ENCODE measurements at regions not wholly inside any gene's neighbourhood (a gene's known extent, or its start where the extent isn't known, plus 50 kb on each side); places are given as distances from the start of the nearest gene placed in this dataset.

DNA sequence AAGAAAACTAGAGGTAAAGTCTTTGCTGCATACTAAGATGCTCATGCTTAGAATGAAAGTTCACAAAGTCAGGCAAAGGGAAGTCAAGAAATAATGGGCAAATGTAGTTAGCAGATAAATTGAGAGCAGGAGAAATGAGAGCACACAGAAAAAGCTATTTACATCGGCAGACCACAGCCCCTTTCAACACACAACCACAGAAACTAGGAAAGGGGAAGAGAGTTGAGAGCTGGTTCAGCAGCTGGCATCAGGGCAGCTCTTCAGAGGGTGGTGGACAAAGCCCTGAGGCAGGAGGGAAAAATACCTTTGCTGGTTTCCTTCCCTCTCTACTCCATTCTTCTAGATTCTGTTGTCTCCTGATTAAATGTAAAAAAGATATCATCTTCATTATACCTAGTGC lies 95.4 kb upstream of the ANO4 start:
- H3K4me1 ChIP-seq (ENCODE audit: control insufficient read depth in 1 of 2, extremely low read depth in 1 of 2, insufficient read depth in 2 of 2, low read length in 2 of 2) = no peaks in the 10 kb centered on the region
- Mint-ChIP-seq H3K4me3 (no peak overlapping the region), H3K9me3 (no peaks in the 10 kb centered on the region), H3K4me1 (no peaks in the 10 kb centered on the region), H3K27me3 (peaks cover 3 to 13% of the 10 kb centered on the region in 2 donors), H3K36me3 (no peaks in the 10 kb centered on the region), H3K27ac (no peak overlapping the region)
- no peak overlapping the region for H3K4me3 ChIP-seq (ENCODE audit: control insufficient read depth in 1 of 2, extremely low read depth in 1 of 2, low read length in 1 of 2)
- DNase-seq (no peak), ATAC-seq (replicated peaks in 1 of 4) (no peak)
- CTCF ChIA-PET = no interaction called here
- no peaks in the 10 kb centered on the region for H3K36me3 ChIP-seq (ENCODE audit: control insufficient read depth in 2 of 2, extremely low read depth in 1 of 2, insufficient read depth in 1 of 2, low read length in 1 of 2)
- POLR2A ChIA-PET = no interaction called here
- H3K27ac ChIP-seq (ENCODE audit: low read length) = no peak overlapping the region
- H3K27me3 ChIP-seq (replicated peaks in 1 of 2; ENCODE audit: control insufficient read depth in 2 of 2, extremely low read depth in 1 of 2, insufficient read depth in 2 of 2, low read length in 1 of 2) = peaks cover 0 to 3% of the 10 kb centered on the region in 2 experiments
- H3K9me3 ChIP-seq = no peaks in the 10 kb centered on the region
- no CpG with 5 or more reads among the region's 1 CpG for WGBS (ENCODE audit: insufficient coverage)

DNA sequence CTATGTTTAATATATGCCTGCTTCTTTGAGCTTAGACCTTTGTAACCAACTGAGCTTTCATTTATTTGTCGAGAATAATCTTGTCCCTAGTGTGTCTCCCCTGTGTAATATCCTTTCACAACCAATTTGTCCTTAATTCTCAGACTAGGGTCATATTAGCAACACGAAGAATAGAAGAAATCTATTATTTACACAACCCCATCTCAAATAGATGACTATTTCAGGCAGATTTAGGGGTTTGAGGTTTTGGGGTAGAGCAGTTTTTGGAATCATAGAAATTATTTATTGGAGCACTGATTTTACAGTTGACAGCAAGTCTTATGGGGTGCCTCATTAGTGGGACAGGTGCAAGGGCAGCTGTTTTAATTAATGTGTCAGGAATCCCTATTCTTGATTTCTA lies 91.2 kb upstream of the ANO4 start:
- Histone ChIP-seq H3K9me3 (no peaks in the 10 kb centered on the region), H3K27ac (ENCODE audit: low read length) (no peak overlapping the region), H3K36me3 (ENCODE audit: control insufficient read depth in 2 of 2, extremely low read depth in 1 of 2, insufficient read depth in 1 of 2, low read length in 1 of 2) (no peaks in the 10 kb centered on the region), H3K27me3 (replicated peaks in 1 of 2; ENCODE audit: control insufficient read depth in 2 of 2, extremely low read depth in 1 of 2, insufficient read depth in 2 of 2, low read length in 1 of 2) (peaks cover 0 to 3% of the 10 kb centered on the region in 2 experiments), H3K4me1 (ENCODE audit: control insufficient read depth in 1 of 2, extremely low read depth in 1 of 2, insufficient read depth in 2 of 2, low read length in 2 of 2) (no peaks in the 10 kb centered on the region), H3K4me3 (ENCODE audit: control insufficient read depth in 1 of 2, extremely low read depth in 1 of 2, low read length in 1 of 2) (no peak overlapping the region)
- H3K36me3 Mint-ChIP-seq = no peaks in the 10 kb centered on the region
- ATAC-seq (replicated peaks in 1 of 4) (no peak), DNase-seq (no peak)
- H3K27ac Mint-ChIP-seq = no peak overlapping the region
- no CpG with 5 or more reads among the region's 2 CpGs for WGBS (ENCODE audit: insufficient coverage)
- POLR2A ChIA-PET = no interaction called here
- H3K9me3 Mint-ChIP-seq = no peaks in the 10 kb centered on the region
- H3K4me3 Mint-ChIP-seq = no peak overlapping the region
- peaks cover 5% of the 10 kb centered on the region in 2 donors for H3K27me3 Mint-ChIP-seq
- H3K4me1 Mint-ChIP-seq = no peaks in the 10 kb centered on the region
- CTCF ChIA-PET = no interaction called here

- ChIA-PET CTCF (no interaction called here), POLR2A (no interaction called here)
- peaks cover 0 to 3% of the 10 kb centered on the region in 2 experiments for H3K27me3 ChIP-seq (replicated peaks in 1 of 2; ENCODE audit: control insufficient read depth in 2 of 2, extremely low read depth in 1 of 2, insufficient read depth in 2 of 2, low read length in 1 of 2)
- no peaks in the 10 kb centered on the region for H3K9me3 ChIP-seq
- Mint-ChIP-seq H3K27me3 (peaks cover 4 to 5% of the 10 kb centered on the region in 2 donors), H3K27ac (no peak overlapping the region), H3K36me3 (no peaks in the 10 kb centered on the region), H3K4me3 (no peak overlapping the region), H3K9me3 (no peaks in the 10 kb centered on the region), H3K4me1 (no peaks in the 10 kb centered on the region)
- no peaks in the 10 kb centered on the region for H3K36me3 ChIP-seq (ENCODE audit: control insufficient read depth in 2 of 2, extremely low read depth in 1 of 2, insufficient read depth in 1 of 2, low read length in 1 of 2)
- 67% methylated on average over 1 of the region's 2 CpGs for WGBS (ENCODE audit: insufficient coverage)
- H3K27ac ChIP-seq (ENCODE audit: low read length) = no peak overlapping the region
- no peak overlapping the region for H3K4me3 ChIP-seq (ENCODE audit: control insufficient read depth in 1 of 2, extremely low read depth in 1 of 2, low read length in 1 of 2)
- no peak for ATAC-seq (replicated peaks in 1 of 4)
- H3K4me1 ChIP-seq (ENCODE audit: control insufficient read depth in 1 of 2, extremely low read depth in 1 of 2, insufficient read depth in 2 of 2, low read length in 2 of 2) = no peaks in the 10 kb centered on the region
- DNase-seq = no peak
Measured at GRCh38 chr12:100703868-100704267, 90.7 kb upstream of the ANO4 start.

DNA sequence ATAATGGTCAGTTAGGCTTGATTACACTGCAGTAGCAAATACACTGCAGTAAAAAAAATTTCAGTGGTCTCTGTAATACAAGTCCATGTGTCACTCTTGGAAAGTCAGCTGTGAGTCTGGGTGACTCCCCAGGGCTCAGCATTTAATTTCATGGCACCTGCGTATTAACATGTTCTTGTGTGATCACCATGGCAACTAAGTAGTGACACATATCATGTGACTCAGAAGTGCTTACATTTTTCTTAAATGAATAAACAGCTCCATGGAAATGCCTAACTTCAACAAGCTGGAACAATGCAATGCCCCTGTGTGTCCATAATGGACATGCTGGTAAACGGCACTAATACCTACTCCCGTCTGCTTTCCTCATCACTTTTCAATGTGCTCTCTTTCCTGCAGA lies 88.5 kb upstream of the ANO4 start:
- Histone ChIP-seq H3K27me3 (replicated peaks in 1 of 2; ENCODE audit: control insufficient read depth in 2 of 2, extremely low read depth in 1 of 2, insufficient read depth in 2 of 2, low read length in 1 of 2) (peaks cover 0 to 2% of the 10 kb centered on the region in 2 experiments), H3K9me3 (no peaks in the 10 kb centered on the region), H3K36me3 (ENCODE audit: control insufficient read depth in 2 of 2, extremely low read depth in 1 of 2, insufficient read depth in 1 of 2, low read length in 1 of 2) (no peaks in the 10 kb centered on the region), H3K4me3 (ENCODE audit: control insufficient read depth in 1 of 2, extremely low read depth in 1 of 2, low read length in 1 of 2) (no peak overlapping the region), H3K4me1 (ENCODE audit: control insufficient read depth in 1 of 2, extremely low read depth in 1 of 2, insufficient read depth in 2 of 2, low read length in 2 of 2) (no peaks in the 10 kb centered on the region), H3K27ac (ENCODE audit: low read length) (no peak overlapping the region)
- H3K27ac Mint-ChIP-seq = no peak overlapping the region
- no peak for ATAC-seq (replicated peaks in 1 of 4)
- ChIA-PET POLR2A (no interaction called here), CTCF (no interaction called here)
- H3K4me1 Mint-ChIP-seq = no peaks in the 10 kb centered on the region
- no peak for DNase-seq
- 63% methylated on average over 2 of the region's 3 CpGs for WGBS (ENCODE audit: insufficient coverage)
- H3K36me3 Mint-ChIP-seq = no peaks in the 10 kb centered on the region
- H3K4me3 Mint-ChIP-seq = no peak overlapping the region
- peaks cover 0 to 3% (median 0%) of the 10 kb centered on the region in 3 donors for H3K9me3 Mint-ChIP-seq
- peaks cover 4 to 8% of the 10 kb centered on the region in 2 donors for H3K27me3 Mint-ChIP-seq

GRCh38 chr12:100708591-100708990 lies 86.0 kb upstream of the ANO4 start:
- POLR2A ChIA-PET = no interaction called here
- Histone ChIP-seq H3K27ac (ENCODE audit: low read length) (no peak overlapping the region), H3K4me3 (ENCODE audit: control insufficient read depth in 1 of 2, extremely low read depth in 1 of 2, low read length in 1 of 2) (no peak overlapping the region), H3K4me1 (ENCODE audit: control insufficient read depth in 1 of 2, extremely low read depth in 1 of 2, insufficient read depth in 2 of 2, low read length in 2 of 2) (no peaks in the 10 kb centered on the region), H3K36me3 (ENCODE audit: control insufficient read depth in 2 of 2, extremely low read depth in 1 of 2, insufficient read depth in 1 of 2, low read length in 1 of 2) (no peaks in the 10 kb centered on the region), H3K27me3 (replicated peaks in 1 of 2; ENCODE audit: control insufficient read depth in 2 of 2, extremely low read depth in 1 of 2, insufficient read depth in 2 of 2, low read length in 1 of 2) (no peaks in the 10 kb centered on the region), H3K9me3 (no peaks in the 10 kb centered on the region)
- H3K36me3 Mint-ChIP-seq = no peaks in the 10 kb centered on the region
- H3K4me1 Mint-ChIP-seq = no peaks in the 10 kb centered on the region
- CTCF ChIA-PET = no interaction called here
- H3K4me3 Mint-ChIP-seq = no peak overlapping the region
- H3K27me3 Mint-ChIP-seq = peaks cover 4 to 8% of the 10 kb centered on the region in 2 donors
- peaks cover 0 to 3% (median 0%) of the 10 kb centered on the region in 3 donors for H3K9me3 Mint-ChIP-seq
- H3K27ac Mint-ChIP-seq = no peak overlapping the region
- WGBS (ENCODE audit: insufficient coverage) = no CpG with 5 or more reads among the region's 1 CpG
- no peak for DNase-seq
- ATAC-seq (replicated peaks in 1 of 4) = no peak

GRCh38 chr12:100715976-100716944 lies 78.3 kb upstream of the ANO4 start:
- no peak for DNase-seq
- Mint-ChIP-seq H3K4me1 (peaks cover 0 to 2% (median 2%) of the 10 kb centered on the region in 3 donors), H3K4me3 (no peak overlapping the region), H3K27ac (no peak overlapping the region), H3K36me3 (no peaks in the 10 kb centered on the region), H3K9me3 (no peaks in the 10 kb centered on the region), H3K27me3 (peaks cover 38 to 45% of the 10 kb centered on the region in 2 donors)
- H3K9me3 ChIP-seq = no peaks in the 10 kb centered on the region
- no peak overlapping the region for H3K4me3 ChIP-seq (ENCODE audit: control insufficient read depth in 1 of 2, extremely low read depth in 1 of 2, low read length in 1 of 2)
- H3K27ac ChIP-seq (ENCODE audit: low read length) = no peak overlapping the region
- no peak for ATAC-seq (replicated peaks in 1 of 4)
- H3K36me3 ChIP-seq (ENCODE audit: control insufficient read depth in 2 of 2, extremely low read depth in 1 of 2, insufficient read depth in 1 of 2, low read length in 1 of 2) = no peaks in the 10 kb centered on the region
- WGBS (ENCODE audit: insufficient coverage) = 32% methylated on average over 52 of the region's 55 CpGs
- ChIA-PET CTCF (no interaction called here), POLR2A (no interaction called here)
- H3K4me1 ChIP-seq (ENCODE audit: control insufficient read depth in 1 of 2, extremely low read depth in 1 of 2, insufficient read depth in 2 of 2, low read length in 2 of 2) = no peaks in the 10 kb centered on the region
- H3K27me3 ChIP-seq (replicated peaks in 1 of 2; ENCODE audit: control insufficient read depth in 2 of 2, extremely low read depth in 1 of 2, insufficient read depth in 2 of 2, low read length in 1 of 2) = peaks cover 18 to 23% of the 10 kb centered on the region in 2 experiments

All from T-cell (primary cell).